GM21825 (cell line): ENCODE measurements at regions not wholly inside any gene's neighbourhood (a gene's known extent, or its start where the extent isn't known, plus 50 kb on each side); places are given as distances from the start of the nearest gene placed in this dataset.

Experiments
- ATAC-seq: cut with Tn5 transposase; IDR thresholded peaks from one replicate; pipeline ENCODE4 v1.9.1; 2021; ENCODE audit warnings: mild to moderate bottlenecking, moderate library complexity; ENCODE audit not compliant: unreplicated experiment

- ATAC-seq: no peak
These were observed 237.7 kb downstream of the SYK start for GRCh38 chr9:91039125-91039834.

- ATAC-seq: no peak
These were observed 238.2 kb downstream of the SYK start for GRCh38 chr9:91039835-91040140.

- no peak for ATAC-seq
These were observed 239.0 kb downstream of the SYK start for GRCh38 chr9:91040371-91041215.

GRCh38 chr9:91042024-91042423 lies 240.4 kb downstream of the SYK start:
- ATAC-seq: no peak

- ATAC-seq: no peak
These were observed 240.9 kb downstream of the SYK start for GRCh38 chr9:91042541-91042940.

- no peak for ATAC-seq
These were observed 241.6 kb downstream of the SYK start for GRCh38 chr9:91043056-91043810.

GRCh38 chr9:91043811-91044175 lies 242.2 kb downstream of the SYK start:
- ATAC-seq: no peak

GRCh38 chr9:91044354-91044753 lies 242.7 kb downstream of the SYK start:
- no peak for ATAC-seq

GRCh38 chr9:91045041-91045440 lies 243.4 kb downstream of the SYK start:
- ATAC-seq: no peak

- ATAC-seq: no peak
These were observed 245.9 kb downstream of the SYK start for GRCh38 chr9:91047529-91047928.

GRCh38 chr9:91047993-91048607 lies 246.5 kb downstream of the SYK start:
- ATAC-seq: no peak

- no peak for ATAC-seq
These were observed 247.1 kb downstream of the SYK start for GRCh38 chr9:91048749-91049148.

GRCh38 chr9:91053824-91054223 lies 252.2 kb downstream of the SYK start:
- ATAC-seq: no peak

GRCh38 chr9:91055845-91056244 lies 254.2 kb downstream of the SYK start:
- ATAC-seq: no peak

- ATAC-seq: no peak
These were observed 254.9 kb downstream of the SYK start for GRCh38 chr9:91056486-91056885.

- ATAC-seq: no peak
These were observed 255.3 kb downstream of the SYK start for GRCh38 chr9:91056917-91057316.

- ATAC-seq: no peak
These were observed 258.1 kb downstream of the SYK start for GRCh38 chr9:91059713-91060112.

GRCh38 chr9:91060520-91061343 lies 259.1 kb downstream of the SYK start:
- ATAC-seq: no peak

GRCh38 chr9:91061506-91061905 lies 259.9 kb downstream of the SYK start:
- no peak for ATAC-seq

GRCh38 chr9:91062281-91062680 lies 260.7 kb downstream of the SYK start:
- no peak for ATAC-seq

GRCh38 chr9:91063471-91063870 lies 261.9 kb downstream of the SYK start:
- ATAC-seq: no peak
